Naive B cell (primary cell): ENCODE measurements at regions not wholly inside any gene's neighbourhood (a gene's known extent, or its start where the extent isn't known, plus 50 kb on each side); places are given as distances from the start of the nearest gene placed in this dataset.
"Not testable (repeated sequence)": the region's sequence is repeated elsewhere in the genome, so short reads cannot be mapped to it uniquely, and the experiment has no call there.

Experiments used
- ATAC-seq, 2 donors: fragments of 150-1000 bp; cut with Tn5 transposase; 2 replicates each; pipeline ENCODE4 v1.10.0; 2021; ENCODE audit warnings: low read depth in 2 of 2, mild to moderate bottlenecking in 2 of 2, moderate library complexity in 2 of 2
- DNase-seq: peaks from one replicate; pipeline ENCODE4 v3.0.0; 2022
- H3K27ac Mint-ChIP-seq, 6 donors: one replicate each; pipeline ENCODE4 v1.8.0; 2020 to 2022; ENCODE audit warnings: mild to moderate bottlenecking in 6 of 6, mixed read lengths in 6 of 6, moderate library complexity in 5 of 6, inconsistent platforms in 2 of 6
- H3K27me3 Mint-ChIP-seq, 3 donors: one replicate each; pipeline ENCODE4 v1.8.0; 2021 to 2022; ENCODE audit warnings: mixed read lengths in 3 of 3, mild to moderate bottlenecking in 1 of 3
- H3K36me3 Mint-ChIP-seq, 2 donors: one replicate each; pipeline ENCODE4 v1.8.0; 2020 to 2022; ENCODE audit warnings: mixed read lengths in 2 of 2, inconsistent platforms in 1 of 2, mild to moderate bottlenecking in 1 of 2
- H3K4me1 Mint-ChIP-seq, 3 donors: one replicate each; pipeline ENCODE4 v1.8.0; 2020 to 2022; ENCODE audit warnings: mixed read lengths in 3 of 3, inconsistent platforms in 1 of 3, mild to moderate bottlenecking in 1 of 3, moderate library complexity in 1 of 3
- H3K4me3 Mint-ChIP-seq, 8 donors: one replicate each; pipeline ENCODE4 v1.8.0; 2020 to 2022; ENCODE audit warnings: mild to moderate bottlenecking in 8 of 8, mixed read lengths in 8 of 8, moderate library complexity in 8 of 8, inconsistent platforms in 2 of 8
- H3K9me3 Mint-ChIP-seq, 7 donors: one replicate each; pipeline ENCODE4 v1.8.0; 2020 to 2022; ENCODE audit warnings: mixed read lengths in 7 of 7, mild to moderate bottlenecking in 5 of 7, inconsistent platforms in 2 of 7, moderate library complexity in 1 of 7

DNA sequence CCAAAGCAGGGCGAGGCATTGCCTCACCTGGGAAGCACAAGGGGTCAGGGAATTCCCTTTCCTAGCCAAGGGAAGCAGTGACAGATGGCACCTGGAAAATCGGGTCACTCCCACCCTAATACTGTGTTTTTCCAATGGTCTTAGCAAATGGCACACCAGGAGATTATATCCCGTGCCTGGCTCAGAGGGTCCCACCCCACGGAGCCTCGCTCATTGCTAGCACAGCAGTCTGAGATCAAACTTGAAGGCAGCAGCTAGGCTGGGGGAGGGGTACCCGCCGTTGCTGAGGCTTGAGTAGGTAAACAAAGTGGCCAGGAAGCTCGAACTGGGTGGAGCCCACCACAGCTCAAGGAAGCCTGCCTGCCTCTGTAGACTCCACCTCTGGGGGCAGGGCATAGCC, 664.6 kb downstream of the NUP35 start:
- not testable (repeated sequence) for H3K27me3 Mint-ChIP-seq, H3K4me1 Mint-ChIP-seq, H3K36me3 Mint-ChIP-seq, ATAC-seq, H3K27ac Mint-ChIP-seq, H3K4me3 Mint-ChIP-seq, DNase-seq
- peaks cover 3 to 24% (median 8%) of the 10 kb centered on the region in 7 donors for H3K9me3 Mint-ChIP-seq

DNA sequence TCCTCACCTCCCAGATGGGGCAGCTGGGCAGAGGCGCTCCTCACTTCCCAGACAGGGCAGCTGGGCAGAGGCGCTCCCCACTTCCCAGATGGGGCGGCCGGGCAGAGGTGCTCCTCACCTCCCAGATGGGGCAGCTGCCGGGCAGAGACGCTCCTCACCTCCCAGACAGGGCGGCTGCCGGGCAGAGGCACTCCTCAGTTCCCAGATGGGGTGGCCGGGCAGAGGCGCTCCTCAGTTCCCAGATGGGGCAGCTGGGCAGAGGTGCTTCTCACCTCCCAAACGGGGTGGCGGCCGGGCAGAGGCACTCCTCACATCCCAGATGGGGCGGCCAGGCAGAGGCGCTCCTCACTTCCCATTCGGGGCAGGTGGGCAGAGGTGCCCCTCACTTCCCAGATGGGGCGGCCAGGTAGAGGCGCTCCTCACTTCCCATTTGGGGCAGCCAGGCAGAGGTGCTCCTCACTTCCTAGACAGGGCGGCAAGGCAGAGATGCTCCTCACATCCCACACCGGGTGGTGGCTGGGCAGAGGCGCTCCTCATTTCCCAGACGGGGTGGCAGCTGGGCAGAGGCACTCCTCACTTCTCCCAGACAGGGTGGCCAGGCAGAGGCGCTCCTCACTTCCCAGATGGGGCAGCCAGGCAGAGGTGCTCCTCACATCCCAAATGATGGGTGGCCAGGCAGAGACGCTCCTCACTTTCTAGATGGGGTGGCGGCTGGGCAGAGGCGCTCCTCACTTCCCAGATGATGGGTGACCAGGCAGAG, 668.1 kb downstream of the NUP35 start:
- H3K36me3 Mint-ChIP-seq, DNase-seq, H3K4me1 Mint-ChIP-seq, ATAC-seq, H3K27ac Mint-ChIP-seq, H3K27me3 Mint-ChIP-seq, H3K4me3 Mint-ChIP-seq: not testable (repeated sequence)
- peaks cover 5 to 26% (median 11%) of the 10 kb centered on the region in 7 donors for H3K9me3 Mint-ChIP-seq

- no peak overlapping the region for H3K27ac Mint-ChIP-seq
- no peaks in the 10 kb centered on the region for H3K36me3 Mint-ChIP-seq
- H3K27me3 Mint-ChIP-seq = no peaks in the 10 kb centered on the region
- H3K4me3 Mint-ChIP-seq = no peak overlapping the region
- no peaks in the 10 kb centered on the region for H3K4me1 Mint-ChIP-seq
- no peak for DNase-seq
- no peak for ATAC-seq
- peaks cover 0 to 44% (median 13%) of the 10 kb centered on the region in 7 donors for H3K9me3 Mint-ChIP-seq
Measured at GRCh38 chr2:183798535-183798934, 674.3 kb downstream of the NUP35 start.

DNA sequence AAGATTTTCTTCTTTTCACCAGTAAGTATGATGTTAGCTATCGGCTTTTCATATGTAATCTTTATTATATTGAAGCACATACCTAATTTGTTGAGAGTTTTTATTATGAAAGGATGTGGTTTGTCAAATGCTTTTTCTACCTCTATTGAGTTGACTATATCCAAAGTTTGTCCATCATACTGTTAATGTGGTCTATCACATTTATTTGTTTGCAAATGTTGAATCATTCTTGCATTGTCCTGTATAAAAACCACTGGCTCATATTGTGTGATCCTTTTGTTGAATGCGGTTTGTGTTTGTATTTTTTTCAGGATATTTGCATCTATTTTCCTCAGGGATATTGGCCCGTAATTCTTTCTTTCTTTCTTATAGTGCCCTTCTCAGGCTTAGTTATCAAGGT, 675.5 kb downstream of the NUP35 start:
- Mint-ChIP-seq H3K4me1 (no peaks in the 10 kb centered on the region), H3K36me3 (no peaks in the 10 kb centered on the region), H3K27me3 (no peaks in the 10 kb centered on the region), H3K9me3 (peaks cover 0 to 44% (median 9%) of the 10 kb centered on the region in 7 donors), H3K27ac (no peak overlapping the region), H3K4me3 (no peak overlapping the region)
- ATAC-seq = no peak
- no peak for DNase-seq

DNA sequence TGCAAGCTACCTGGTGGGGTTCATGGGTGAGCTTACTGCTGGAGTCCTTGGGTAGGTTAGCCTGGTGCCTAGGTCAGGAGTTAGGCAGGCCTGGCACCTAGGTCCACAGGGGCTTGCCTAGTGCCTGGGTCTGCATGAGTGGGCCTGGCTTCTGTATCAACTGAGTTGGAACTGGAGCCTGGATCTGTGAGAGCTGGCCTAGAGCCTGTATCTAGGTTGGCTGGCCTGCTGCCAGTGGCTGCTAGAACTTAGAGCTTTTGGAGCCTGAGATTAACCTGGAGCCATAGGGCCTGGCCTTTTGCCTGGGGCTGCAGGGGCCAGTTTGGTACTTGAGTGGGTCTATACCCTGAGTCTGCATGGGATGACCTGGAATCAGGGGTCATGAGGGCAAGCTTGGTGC, 679.4 kb downstream of the NUP35 start:
- ATAC-seq (no peak), DNase-seq (no peak)
- no peaks in the 10 kb centered on the region for H3K27me3 Mint-ChIP-seq
- H3K4me3 Mint-ChIP-seq = no peak overlapping the region
- no peak overlapping the region for H3K27ac Mint-ChIP-seq
- no peaks in the 10 kb centered on the region for H3K36me3 Mint-ChIP-seq
- H3K9me3 Mint-ChIP-seq = peaks cover 0 to 36% (median 6%) of the 10 kb centered on the region in 7 donors
- no peaks in the 10 kb centered on the region for H3K4me1 Mint-ChIP-seq

DNA sequence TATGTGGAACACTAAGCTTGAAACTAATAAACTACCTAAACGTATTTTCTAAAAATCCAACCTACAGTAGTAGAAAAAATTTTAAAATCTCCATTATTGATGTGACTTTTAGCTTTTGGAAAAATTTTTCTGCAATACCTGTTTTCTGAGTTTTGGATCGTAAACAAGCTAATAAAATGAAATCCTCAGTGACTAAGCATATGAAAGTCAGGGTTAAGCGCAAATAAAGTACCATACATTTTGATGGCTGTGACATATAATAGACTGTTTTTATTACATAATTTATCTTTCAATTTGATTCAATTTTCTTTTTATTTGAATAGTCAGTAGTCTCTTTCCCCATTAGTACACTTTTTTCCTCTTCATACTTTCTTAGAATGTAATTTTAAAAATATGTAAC, 683.6 kb downstream of the NUP35 start:
- no peak for DNase-seq
- H3K27ac Mint-ChIP-seq = no peak overlapping the region

GRCh38 chr2:183809404-183809803, 685.2 kb downstream of the NUP35 start:
- Mint-ChIP-seq H3K27me3 (no peaks in the 10 kb centered on the region), H3K9me3 (peaks cover 0 to 7% (median 0%) of the 10 kb centered on the region in 7 donors), H3K36me3 (no peaks in the 10 kb centered on the region), H3K4me3 (no peak overlapping the region), H3K27ac (no peak overlapping the region), H3K4me1 (no peaks in the 10 kb centered on the region)
- ATAC-seq (no peak), DNase-seq (no peak)

More for the DNA sequence above, 683.6 kb downstream of the NUP35 start:
- Mint-ChIP-seq H3K36me3 (no peaks in the 10 kb centered on the region), H3K27me3 (no peaks in the 10 kb centered on the region), H3K4me3 (no peak overlapping the region), H3K4me1 (no peaks in the 10 kb centered on the region), H3K9me3 (peaks cover 0 to 9% (median 0%) of the 10 kb centered on the region in 7 donors)
- ATAC-seq = no peak

- peaks cover 0 to 7% (median 1%) of the 10 kb centered on the region in 7 donors for H3K9me3 Mint-ChIP-seq
- DNase-seq (no peak), ATAC-seq (no peak)
- no peak overlapping the region for H3K27ac Mint-ChIP-seq
- H3K36me3 Mint-ChIP-seq = no peaks in the 10 kb centered on the region
- no peaks in the 10 kb centered on the region for H3K27me3 Mint-ChIP-seq
- H3K4me1 Mint-ChIP-seq = no peaks in the 10 kb centered on the region
- no peak overlapping the region for H3K4me3 Mint-ChIP-seq
Measured at GRCh38 chr2:183811281-183811680, 687.0 kb downstream of the NUP35 start.

DNA sequence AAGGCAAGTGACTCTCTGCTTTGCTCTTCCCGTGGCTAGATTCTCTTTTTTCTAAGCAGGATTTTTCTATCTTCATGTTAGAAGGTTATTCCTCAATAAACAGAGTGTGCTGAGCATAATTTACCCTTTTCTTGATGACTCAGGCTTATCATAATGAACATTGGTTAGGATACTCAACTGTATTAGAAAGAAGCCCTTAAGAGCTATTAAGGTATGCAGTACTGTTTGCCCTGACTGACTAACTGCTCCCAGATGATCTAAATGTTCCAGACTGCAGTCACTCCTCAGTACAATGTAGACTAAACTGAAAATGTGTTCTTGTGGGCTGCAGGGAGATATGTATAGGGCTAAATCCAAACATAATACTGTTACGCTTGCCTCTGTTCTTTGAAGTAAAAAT, 687.8 kb downstream of the NUP35 start:
- Mint-ChIP-seq H3K9me3 (peaks cover 0 to 7% (median 3%) of the 10 kb centered on the region in 7 donors), H3K27ac (no peak overlapping the region), H3K27me3 (no peaks in the 10 kb centered on the region), H3K4me3 (no peak overlapping the region), H3K36me3 (no peaks in the 10 kb centered on the region), H3K4me1 (no peaks in the 10 kb centered on the region)
- no peak for DNase-seq
- no peak for ATAC-seq

GRCh38 chr2:183825710-183826109, 701.5 kb downstream of the NUP35 start:
- Mint-ChIP-seq H3K4me3 (no peak overlapping the region), H3K9me3 (peaks cover 3 to 38% (median 19%) of the 10 kb centered on the region in 7 donors), H3K4me1 (no peaks in the 10 kb centered on the region), H3K27me3 (no peaks in the 10 kb centered on the region), H3K36me3 (no peaks in the 10 kb centered on the region), H3K27ac (no peak overlapping the region)
- ATAC-seq (no peak), DNase-seq (no peak)

DNA sequence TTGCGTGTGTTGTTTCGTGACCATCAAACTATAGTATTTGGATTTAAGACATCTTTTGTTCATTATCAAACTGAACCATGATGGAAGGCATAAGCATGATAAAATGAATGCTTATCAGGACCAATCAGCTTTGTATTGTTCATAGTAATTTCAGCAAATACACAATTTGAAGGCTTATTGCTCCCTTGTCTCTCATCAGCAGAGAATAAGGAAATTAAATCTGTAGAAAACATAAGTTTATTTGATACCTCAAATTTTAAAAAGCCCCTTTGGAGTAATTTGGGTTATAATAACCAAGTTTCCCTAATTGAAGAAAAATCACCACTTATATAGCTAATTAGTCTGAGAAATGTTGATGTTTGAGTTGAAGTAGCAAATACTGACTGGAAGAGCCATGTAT, 705.7 kb downstream of the NUP35 start:
- ATAC-seq (no peak), DNase-seq (no peak)
- Mint-ChIP-seq H3K4me3 (no peak overlapping the region), H3K4me1 (no peaks in the 10 kb centered on the region), H3K27me3 (no peaks in the 10 kb centered on the region), H3K27ac (no peak overlapping the region), H3K36me3 (no peaks in the 10 kb centered on the region), H3K9me3 (peaks cover 2 to 28% (median 14%) of the 10 kb centered on the region in 7 donors)

DNA sequence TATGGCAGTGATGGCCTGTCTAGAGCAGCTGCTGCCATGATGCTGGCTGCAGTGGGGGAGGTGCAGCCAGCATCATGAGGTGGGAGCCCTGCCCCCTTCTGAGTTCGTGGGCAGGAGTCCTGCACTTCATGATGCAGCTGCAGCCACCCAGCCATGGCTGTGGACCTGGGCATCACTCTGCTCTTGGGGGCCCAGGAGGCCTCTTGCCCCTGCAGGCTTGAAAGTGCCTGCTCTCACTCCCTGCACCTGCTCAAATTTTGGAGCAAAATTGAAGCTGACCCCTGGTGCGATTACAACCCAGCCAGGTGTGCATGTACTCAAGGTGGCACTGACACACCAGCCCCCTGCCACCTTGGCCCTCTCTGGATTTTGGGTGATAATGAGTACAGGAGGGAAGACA, 712.9 kb downstream of the NUP35 start:
- H3K27ac Mint-ChIP-seq = no peak overlapping the region
- H3K27me3 Mint-ChIP-seq = no peaks in the 10 kb centered on the region
- DNase-seq (no peak), ATAC-seq (no peak)
- H3K4me3 Mint-ChIP-seq = no peak overlapping the region
- peaks cover 1 to 13% (median 9%) of the 10 kb centered on the region in 7 donors for H3K9me3 Mint-ChIP-seq
- no peaks in the 10 kb centered on the region for H3K36me3 Mint-ChIP-seq
- no peaks in the 10 kb centered on the region for H3K4me1 Mint-ChIP-seq

DNA sequence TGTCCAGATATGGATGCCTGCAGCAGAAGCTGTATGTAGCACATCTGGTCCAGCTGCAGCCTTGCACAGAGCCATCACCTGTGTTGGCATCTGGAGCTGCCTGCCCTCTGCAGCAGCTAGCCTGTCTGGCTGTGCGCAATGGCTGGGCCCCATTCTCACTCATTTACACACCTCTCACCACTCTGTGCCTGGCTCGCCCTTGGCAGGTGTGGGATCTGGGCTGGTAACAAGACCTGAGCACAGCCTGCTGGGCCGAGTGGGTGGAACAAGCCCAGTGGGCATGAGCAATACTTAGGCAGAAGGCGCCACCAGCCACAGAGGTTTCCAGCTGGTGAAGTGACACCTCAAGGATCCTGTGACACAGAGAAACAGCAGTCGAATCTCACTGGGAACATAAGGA, 714.1 kb downstream of the NUP35 start:
- no peak for ATAC-seq

DNA sequence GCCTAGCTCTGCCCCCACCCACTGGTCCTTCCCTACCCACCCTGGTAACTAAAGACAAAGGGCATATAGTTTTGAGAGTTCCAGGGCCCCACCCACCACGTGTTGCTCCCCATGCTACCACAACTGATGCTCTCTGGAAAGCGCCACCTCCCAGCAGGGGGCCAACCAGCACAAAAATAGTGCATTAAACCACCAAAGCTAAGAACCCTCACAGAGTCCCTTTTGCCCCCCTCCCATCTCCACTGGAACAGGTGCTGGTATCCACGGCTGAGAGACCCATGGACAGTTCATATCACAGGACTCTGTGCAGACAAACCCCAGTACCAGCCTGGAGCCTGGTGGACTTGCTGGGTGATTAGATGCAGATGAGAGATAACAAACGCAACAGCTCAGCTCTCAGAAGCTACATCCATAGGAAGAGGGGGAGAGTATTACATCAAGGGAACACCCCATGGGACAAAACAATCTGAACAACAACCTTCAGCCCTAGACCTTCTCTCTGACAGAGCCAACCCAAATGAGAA, 715.9 kb downstream of the NUP35 start:
- no peaks in the 10 kb centered on the region for H3K4me1 Mint-ChIP-seq
- no peaks in the 10 kb centered on the region for H3K27me3 Mint-ChIP-seq
- DNase-seq (no peak), ATAC-seq (no peak)
- H3K27ac Mint-ChIP-seq = peak overlapping the region in 1 of 6 donors; percentile 32
- peaks cover 0 to 14% (median 9%) of the 10 kb centered on the region in 7 donors for H3K9me3 Mint-ChIP-seq
- H3K36me3 Mint-ChIP-seq = no peaks in the 10 kb centered on the region
- H3K4me3 Mint-ChIP-seq = no peak overlapping the region

More for the DNA sequence above, 714.1 kb downstream of the NUP35 start:
- no peaks in the 10 kb centered on the region for H3K27me3 Mint-ChIP-seq
- H3K9me3 Mint-ChIP-seq = peaks cover 1 to 13% (median 11%) of the 10 kb centered on the region in 7 donors
- H3K27ac Mint-ChIP-seq = no peak overlapping the region
- no peak for DNase-seq
- H3K4me3 Mint-ChIP-seq = no peak overlapping the region
- H3K4me1 Mint-ChIP-seq = no peaks in the 10 kb centered on the region
- no peaks in the 10 kb centered on the region for H3K36me3 Mint-ChIP-seq
